ENCODE measurements at regions not wholly inside any gene's neighbourhood (a gene's known extent, or its start where the extent isn't known, plus 50 kb on each side); places are given as distances from the start of the nearest gene placed in this dataset.

DNA sequence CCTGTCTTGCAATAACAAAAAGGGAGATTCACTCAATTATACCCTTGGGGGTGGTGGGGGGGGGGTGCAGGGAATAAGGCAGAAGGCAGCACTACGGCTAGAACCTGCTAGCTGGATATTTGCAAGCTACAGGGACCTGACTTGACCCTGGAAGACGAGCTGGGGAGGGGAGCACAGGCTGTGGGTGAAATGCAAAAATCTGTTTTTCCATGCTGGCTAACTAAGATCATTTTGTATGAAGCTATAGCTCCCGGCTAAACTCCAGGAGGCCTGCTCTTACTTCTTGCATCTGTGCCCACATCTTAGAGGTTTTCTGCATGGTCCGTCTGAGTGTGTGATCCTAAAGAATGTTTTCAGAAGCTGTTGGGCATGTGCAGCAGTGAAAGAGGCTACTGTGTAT lies 106.6 kb downstream of the EBLN1 start:
- TF ChIP-seq, protein P1, sequence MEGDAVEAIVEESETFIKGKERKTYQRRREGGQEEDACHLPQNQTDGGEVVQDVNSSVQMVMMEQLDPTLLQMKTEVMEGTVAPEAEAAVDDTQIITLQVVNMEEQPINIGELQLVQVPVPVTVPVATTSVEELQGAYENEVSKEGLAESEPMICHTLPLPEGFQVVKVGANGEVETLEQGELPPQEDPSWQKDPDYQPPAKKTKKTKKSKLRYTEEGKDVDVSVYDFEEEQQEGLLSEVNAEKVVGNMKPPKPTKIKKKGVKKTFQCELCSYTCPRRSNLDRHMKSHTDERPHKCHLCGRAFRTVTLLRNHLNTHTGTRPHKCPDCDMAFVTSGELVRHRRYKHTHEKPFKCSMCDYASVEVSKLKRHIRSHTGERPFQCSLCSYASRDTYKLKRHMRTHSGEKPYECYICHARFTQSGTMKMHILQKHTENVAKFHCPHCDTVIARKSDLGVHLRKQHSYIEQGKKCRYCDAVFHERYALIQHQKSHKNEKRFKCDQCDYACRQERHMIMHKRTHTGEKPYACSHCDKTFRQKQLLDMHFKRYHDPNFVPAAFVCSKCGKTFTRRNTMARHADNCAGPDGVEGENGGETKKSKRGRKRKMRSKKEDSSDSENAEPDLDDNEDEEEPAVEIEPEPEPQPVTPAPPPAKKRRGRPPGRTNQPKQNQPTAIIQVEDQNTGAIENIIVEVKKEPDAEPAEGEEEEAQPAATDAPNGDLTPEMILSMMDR (conservative IDR thresholded peaks at IDR 0.05; ENCODE audit: low read length): no peak
- no peak for TF ChIP-seq EZH2phosphoT487 (IDR thresholded peaks at IDR 0.05; ENCODE audit: borderline replicate concordance)
